Bone marrow (tissue), 2 donors: ENCODE measurements at regions not wholly inside any gene's neighbourhood (a gene's known extent, or its start where the extent isn't known, plus 50 kb on each side); places are given as distances from the start of the nearest gene placed in this dataset.

Source experiments
- DNase-seq, 2 donors: peaks; one replicate each; lab custom pipeline; 2025; lab: John Stamatoyannopoulos, UW

- no peak for DNase-seq
These were observed 115.1 kb upstream of the RPL38 start for GRCh38 chr17:74088285-74088933.

GRCh38 chr17:74088934-74089329, 114.5 kb upstream of the RPL38 start:
- no peak for DNase-seq

GRCh38 chr17:74089380-74089779, 114.1 kb upstream of the RPL38 start:
- no peak for DNase-seq

DNA sequence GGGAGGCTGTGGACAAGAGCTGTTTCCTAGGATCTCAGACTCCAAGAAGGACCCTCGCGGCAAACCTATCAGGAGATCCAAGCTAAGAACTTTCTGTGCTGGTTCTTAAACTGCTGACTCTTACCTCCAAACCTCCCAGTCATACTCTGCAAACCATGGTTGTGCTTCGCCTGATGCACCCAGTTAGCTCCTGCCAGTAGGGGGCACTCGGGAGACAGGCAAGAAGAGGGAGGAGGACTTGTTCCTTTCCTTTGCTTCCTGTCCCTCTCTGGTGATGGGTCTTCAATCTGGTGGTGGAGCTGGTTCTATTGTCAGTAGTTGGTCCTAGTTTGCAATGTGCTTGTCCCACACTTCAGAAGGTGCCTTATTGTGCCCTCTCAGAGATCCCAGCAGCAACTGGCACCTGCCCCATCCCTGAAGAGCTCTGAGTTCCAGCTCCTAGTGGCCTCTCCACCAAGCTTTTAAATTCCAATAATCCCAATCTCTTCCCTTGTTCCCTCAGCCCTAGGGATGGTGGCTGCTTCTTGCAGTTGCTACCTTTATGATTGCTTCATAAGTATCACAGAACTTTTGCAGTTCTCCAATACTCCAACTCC, 113.5 kb upstream of the RPL38 start:
- DNase-seq = peak in 1 of 2 donors; percentile 14

DNA sequence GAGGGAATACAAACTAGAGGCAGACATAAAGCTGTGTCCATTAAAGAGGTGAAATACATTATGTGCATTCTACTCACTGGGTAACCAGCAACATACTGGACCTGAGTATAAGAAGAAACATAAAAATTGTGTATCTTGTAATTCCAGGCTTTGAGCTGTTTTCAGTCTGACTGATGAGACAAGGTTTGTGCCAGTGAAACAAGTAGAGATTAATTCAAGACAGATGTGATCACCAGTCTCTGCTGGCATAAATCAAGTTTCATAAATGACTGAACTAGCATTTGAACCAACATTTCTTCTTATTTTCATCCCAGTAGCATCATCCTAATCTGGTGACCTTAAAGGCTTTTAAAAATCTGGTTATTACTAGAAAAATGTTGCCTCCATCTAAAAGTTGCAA, 108.8 kb upstream of the RPL38 start:
- no peak for DNase-seq

DNA sequence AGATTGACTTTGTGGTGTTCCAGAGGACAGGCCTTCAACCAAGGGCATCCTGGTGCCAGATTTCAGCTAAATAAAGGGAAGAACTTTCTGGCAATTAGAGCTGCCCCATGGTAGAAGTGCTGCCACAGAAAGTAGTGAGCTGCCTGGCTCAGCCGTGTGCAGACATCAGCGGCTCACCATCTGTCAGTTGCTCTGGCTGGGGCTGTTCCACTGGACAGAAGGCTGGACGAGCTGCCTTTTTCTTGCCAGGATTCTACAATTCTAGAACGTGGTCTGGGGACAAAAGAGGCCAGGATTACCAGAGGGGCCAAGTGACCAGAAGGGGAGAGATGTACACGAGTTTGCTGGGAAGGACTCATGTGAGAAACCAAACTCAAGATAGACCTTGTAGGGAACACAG, 107.0 kb upstream of the RPL38 start:
- DNase-seq = no peak

GRCh38 chr17:74097450-74098135, 105.9 kb upstream of the RPL38 start:
- DNase-seq = no peak

GRCh38 chr17:74098136-74099024, 105.1 kb upstream of the RPL38 start:
- no peak for DNase-seq

- no peak for DNase-seq
These were observed 103.8 kb upstream of the RPL38 start for GRCh38 chr17:74099442-74100340.

DNA sequence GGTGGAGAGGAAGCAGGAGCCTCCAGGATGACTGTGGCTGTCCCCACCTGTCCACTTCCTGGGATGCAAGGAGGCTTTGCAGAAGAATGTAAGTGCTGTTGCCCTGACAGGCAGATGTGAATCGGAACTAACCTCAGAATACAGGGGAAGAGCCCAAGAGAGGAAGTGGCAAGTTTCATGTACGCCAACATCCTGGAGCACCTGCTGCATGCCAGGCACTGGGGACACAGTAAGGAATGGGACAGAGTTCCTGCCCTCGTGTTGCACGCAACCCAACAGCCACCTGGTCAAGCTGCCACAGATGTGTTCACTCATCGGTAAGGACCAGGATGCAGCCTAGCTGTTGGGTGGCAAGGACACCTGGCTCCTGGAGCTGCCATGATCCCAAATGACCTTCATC, 98.6 kb upstream of the RPL38 start:
- DNase-seq = no peak

- DNase-seq = no peak
These were observed 96.4 kb upstream of the RPL38 start for GRCh38 chr17:74107107-74107506.

- no peak for DNase-seq
These were observed 95.3 kb upstream of the RPL38 start for GRCh38 chr17:74108126-74108705.

GRCh38 chr17:74110467-74110866, 93.0 kb upstream of the RPL38 start:
- DNase-seq = no peak

- no peak for DNase-seq
These were observed 90.2 kb upstream of the RPL38 start for GRCh38 chr17:74113326-74113725.

DNA sequence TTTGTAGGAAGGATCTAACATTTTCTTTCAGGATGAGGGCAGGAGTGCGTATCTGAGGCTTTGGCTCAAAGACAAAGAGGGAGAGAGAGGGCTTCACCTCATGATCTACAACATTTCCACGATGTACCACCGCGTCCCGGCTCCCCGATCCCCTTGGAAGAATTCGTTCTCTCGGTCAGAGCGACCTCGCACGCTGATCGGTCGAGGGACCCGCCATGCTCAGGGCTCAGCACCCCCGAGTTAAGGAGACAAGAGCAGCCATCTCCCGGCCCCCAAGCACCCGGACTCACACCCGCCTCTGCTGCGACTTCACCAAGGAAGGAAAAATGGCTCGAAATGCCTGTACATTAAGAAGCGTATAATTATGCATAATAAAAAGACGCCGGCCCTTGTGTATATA, 89.5 kb upstream of the RPL38 start:
- no peak for DNase-seq

DNA sequence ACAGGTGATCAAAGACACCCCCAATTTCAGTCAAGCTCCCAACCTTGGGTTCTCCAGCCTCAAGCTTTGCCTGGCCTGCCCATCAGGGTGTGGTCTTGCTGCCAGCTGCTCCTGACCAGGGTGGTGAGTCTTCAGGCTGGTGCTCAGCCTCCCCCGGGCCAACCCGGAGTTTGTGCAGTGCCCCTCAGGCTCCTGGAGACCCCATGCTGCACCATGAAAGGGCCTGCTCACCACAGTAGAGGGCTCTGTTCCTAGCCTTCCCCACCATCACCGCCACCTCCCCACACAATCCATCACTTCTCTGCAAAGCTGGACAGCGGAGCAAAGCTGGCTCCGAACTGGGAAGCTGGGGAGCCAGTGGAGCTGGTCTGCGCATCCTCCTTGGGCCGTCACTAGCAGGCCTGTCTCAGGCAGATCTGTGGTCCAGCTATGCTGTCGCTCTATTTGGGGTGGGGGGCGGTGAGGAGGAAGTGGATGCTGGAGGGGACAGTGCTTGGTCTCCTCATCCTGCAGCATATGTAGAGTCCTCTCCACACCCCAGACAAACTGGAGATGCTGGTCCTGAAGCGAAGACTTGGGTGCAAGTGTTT, 88.5 kb upstream of the RPL38 start:
- DNase-seq = no peak

GRCh38 chr17:74115586-74115985, 87.9 kb upstream of the RPL38 start:
- DNase-seq = no peak

DNA sequence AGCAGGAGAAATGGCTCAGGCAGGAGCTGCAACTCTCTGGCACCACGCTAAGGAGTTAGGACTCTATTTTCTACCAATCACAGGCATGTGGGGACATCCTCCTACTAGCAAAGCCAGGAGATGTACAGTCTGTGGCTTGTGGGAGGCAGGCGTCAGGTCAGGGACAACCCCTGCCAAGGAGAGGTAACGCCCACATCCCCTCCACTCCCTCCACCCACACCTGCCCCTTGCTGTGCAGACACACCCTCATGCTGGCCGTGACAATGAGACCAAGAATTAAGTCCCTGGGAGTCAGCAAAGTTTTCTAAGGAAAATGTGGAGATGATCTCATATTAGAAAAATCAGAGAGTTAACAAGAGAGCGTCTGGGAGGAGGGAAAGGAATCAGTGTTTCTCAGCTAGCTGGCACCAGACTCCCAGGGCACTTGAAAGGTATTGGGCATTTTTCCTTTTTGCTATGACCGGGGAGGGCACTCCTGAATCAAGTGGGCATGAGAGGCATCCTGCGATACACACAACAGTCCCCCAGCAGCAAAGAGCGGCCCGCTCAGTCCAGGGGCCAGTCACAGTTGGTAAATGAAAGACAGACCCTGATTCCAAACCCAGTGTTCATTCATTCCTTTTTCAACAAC, 87.3 kb upstream of the RPL38 start:
- DNase-seq = no peak

DNA sequence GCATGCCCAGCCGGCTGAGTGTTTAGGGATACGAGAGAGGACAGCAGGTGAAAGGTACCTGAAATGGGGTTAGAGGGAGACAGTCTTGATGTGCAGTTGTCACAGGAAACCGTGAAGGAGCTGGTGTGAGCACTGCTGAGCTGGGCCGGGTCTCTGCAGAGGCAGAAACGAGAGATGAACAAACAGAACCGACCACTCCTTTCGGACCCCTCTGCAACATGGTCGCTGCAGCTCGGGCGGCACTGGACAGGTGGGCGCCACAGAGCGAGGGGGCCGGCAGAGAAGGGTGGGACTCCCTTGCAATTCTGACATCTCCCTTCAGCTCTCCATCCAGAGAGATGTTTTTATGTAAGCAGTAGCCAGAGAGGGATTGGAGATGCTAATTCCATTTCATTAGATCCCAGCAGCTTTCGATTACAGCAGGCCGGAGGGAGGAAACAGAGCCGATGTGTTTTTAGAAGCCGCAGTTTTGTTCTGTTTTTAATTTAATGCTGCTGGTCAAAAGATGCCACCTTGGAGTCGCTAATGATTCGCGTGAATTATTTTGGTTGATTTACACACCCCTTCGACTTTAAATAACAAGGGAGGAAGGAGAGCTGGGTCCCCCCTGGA, 86.3 kb upstream of the RPL38 start:
- no peak for DNase-seq

DNA sequence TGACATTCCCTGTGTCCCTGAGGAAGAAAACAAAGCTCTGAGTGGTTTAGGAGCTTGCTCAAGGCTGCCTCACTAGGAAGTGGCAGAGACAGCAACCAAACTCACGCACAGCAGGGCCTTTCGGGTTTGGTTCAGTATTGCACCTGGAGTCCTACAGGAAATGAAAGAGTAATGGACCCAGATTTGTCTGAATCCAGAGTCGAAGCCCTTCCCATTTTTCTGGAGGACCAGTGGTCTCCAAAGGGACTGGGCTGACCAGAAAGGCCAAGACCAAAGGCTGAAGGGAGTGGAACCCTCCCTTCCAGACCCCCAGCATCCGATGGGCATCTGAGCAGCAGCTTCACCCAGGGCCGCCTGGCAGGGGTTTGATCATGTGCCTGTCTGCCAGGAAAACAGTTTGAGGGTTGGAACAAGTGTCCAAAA, 85.5 kb upstream of the RPL38 start:
- no peak for DNase-seq
